ENCODE measurements at regions not wholly inside any gene's neighbourhood (a gene's known extent, or its start where the extent isn't known, plus 50 kb on each side); places are given as distances from the start of the nearest gene placed in this dataset.

GRCh38 chr19:13705928-13706447 is 58.3 kb upstream of the MRI1 start (continued):
- TF ChIP-seq ZNF462 (CRISPR knock-in tag; IDR thresholded peaks at IDR 0.05), result no peak
- TF ChIP-seq REST (IDR thresholded peaks at IDR 0.05; ENCODE audit: unreplicated experiment), result no peak
- TF ChIP-seq POLR2AphosphoS5 (IDR thresholded peaks at IDR 0.05; ENCODE audit: low read depth), result no peak
- no peak for TF ChIP-seq CTCF (conservative IDR thresholded peaks at IDR 0.05; ENCODE audit: low read depth in 2 of 2)

All from GM23338 (cell line).